KMS-11 (cell line): ENCODE measurements at regions not wholly inside any gene's neighbourhood (a gene's known extent, or its start where the extent isn't known, plus 50 kb on each side); places are given as distances from the start of the nearest gene placed in this dataset.

Experiments used
- H2AFZ ChIP-seq: fragments of 200-600 bp; sonication (generic); 2 replicates; pipeline ENCODE4 v1.6.1; 2016; ENCODE audit warnings: antibody characterized with exemption, mixed run types, low read depth
- H3K27ac ChIP-seq: fragments of 200-600 bp; sonication (generic); 2 replicates; pipeline ENCODE4 v1.6.1; 2016; ENCODE audit warnings: mild to moderate bottlenecking, mixed run types
- H3K27me3 ChIP-seq: fragments of 200-600 bp; sonication (generic); 2 replicates; pipeline ENCODE4 v1.6.1; 2017; ENCODE audit warnings: mild to moderate bottlenecking, low read depth, mixed run types, moderate library complexity; ENCODE audit not compliant: insufficient read depth
- H3K36me3 ChIP-seq: fragments of 200-600 bp; sonication (generic); 2 replicates; pipeline ENCODE4 v1.6.1; 2017; ENCODE audit warnings: mild to moderate bottlenecking, mixed run types; ENCODE audit not compliant: insufficient read depth
- H3K4me1 ChIP-seq: fragments of 200-600 bp; sonication (generic); 2 replicates; pipeline ENCODE4 v1.6.1; 2016; ENCODE audit warnings: mild to moderate bottlenecking, low read depth, mixed run types; ENCODE audit not compliant: poor library complexity, severe bottlenecking
- H3K4me2 ChIP-seq: fragments of 200-600 bp; sonication (generic); 2 replicates; pipeline ENCODE4 v1.7.0; 2016; ENCODE audit warnings: mild to moderate bottlenecking, mixed run types
- H3K4me3 ChIP-seq: fragments of 200-600 bp; sonication (generic); IDR thresholded peaks from 2 replicates; pipeline ENCODE4 v1.6.1; 2017; ENCODE audit warnings: low read depth, low read length, mixed read lengths; ENCODE audit not compliant: insufficient read depth
- H3K79me2 ChIP-seq: fragments of 200-600 bp; sonication (generic); 2 replicates; pipeline ENCODE4 v1.6.1; 2016; ENCODE audit warnings: low read depth, mixed run types; ENCODE audit not compliant: insufficient read depth
- H3K9ac ChIP-seq: fragments of 200-600 bp; sonication (generic); 2 replicates; pipeline ENCODE4 v1.6.1; 2016; ENCODE audit warnings: mild to moderate bottlenecking, mixed run types
- H4K20me1 ChIP-seq: fragments of 200-600 bp; sonication (generic); 2 replicates; pipeline ENCODE4 v1.6.1; 2016; ENCODE audit warnings: mild to moderate bottlenecking, mixed run types; ENCODE audit not compliant: insufficient read depth
- CTCF ChIP-seq: fragments of 200-600 bp; sonication (generic); conservative IDR thresholded peaks from 2 replicates; pipeline ENCODE4 v1.6.1; 2017; ENCODE audit warnings: low read depth, mild to moderate bottlenecking, antibody characterized with exemption, low read length, moderate library complexity, mixed read lengths

GRCh38 chr13:111411151-111411858 lies 90.9 kb downstream of the TEX29 start:
- no peak for TF ChIP-seq CTCF
- no peak overlapping the region for H3K9ac ChIP-seq
- no peaks in the 10 kb centered on the region for H3K36me3 ChIP-seq
- no peak overlapping the region for H2AFZ ChIP-seq
- H4K20me1 ChIP-seq, result no peaks in the 10 kb centered on the region
- no peaks in the 10 kb centered on the region for H3K27me3 ChIP-seq
- H3K4me3 ChIP-seq, result no peak overlapping the region
- H3K27ac ChIP-seq, result no peak overlapping the region
- H3K79me2 ChIP-seq, result no peaks in the 10 kb centered on the region
- H3K4me2 ChIP-seq, result no peak overlapping the region
- no peaks in the 10 kb centered on the region for H3K4me1 ChIP-seq

DNA sequence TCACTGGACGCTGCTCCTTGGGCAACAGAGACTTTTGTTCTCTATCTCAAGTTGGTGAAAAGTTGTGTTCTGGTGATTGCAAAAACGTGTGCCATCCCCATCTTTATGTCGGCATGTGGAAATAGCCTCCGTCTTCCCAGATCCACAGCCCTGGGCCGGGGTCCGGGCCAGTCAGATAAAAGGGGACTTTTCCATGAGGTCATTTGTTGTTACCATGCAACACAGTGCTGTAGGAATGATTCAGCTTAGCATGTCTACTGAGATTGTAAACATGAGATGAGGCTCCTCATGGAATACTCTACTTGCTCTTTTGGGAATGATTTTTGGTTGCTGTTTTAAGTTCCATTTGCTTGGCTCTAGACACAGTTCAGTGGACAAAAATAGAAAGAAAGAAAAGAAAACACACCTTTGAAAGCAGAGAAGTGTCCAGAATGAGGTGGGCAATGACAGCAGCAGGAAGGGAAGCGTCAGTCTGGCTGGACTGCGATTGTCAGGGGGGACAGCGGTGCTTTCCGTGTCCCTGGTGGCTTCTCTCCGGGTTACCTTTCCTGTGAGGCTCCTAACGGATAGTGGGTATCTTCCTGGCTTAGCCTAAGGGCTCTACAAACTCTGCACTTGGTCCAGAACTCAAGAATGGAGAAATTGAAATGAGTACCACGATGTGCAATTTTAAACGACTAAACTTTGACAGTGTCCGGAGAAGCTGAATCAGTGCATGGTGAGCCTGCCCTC lies 91.6 kb downstream of the TEX29 start:
- Histone ChIP-seq H3K36me3 (no peaks in the 10 kb centered on the region), H3K27me3 (no peaks in the 10 kb centered on the region), H3K4me1 (no peaks in the 10 kb centered on the region), H3K4me2 (no peak overlapping the region), H3K79me2 (no peaks in the 10 kb centered on the region), H4K20me1 (no peaks in the 10 kb centered on the region), H2AFZ (no peak overlapping the region), H3K4me3 (no peak overlapping the region), H3K9ac (no peak overlapping the region), H3K27ac (no peak overlapping the region)
- TF ChIP-seq CTCF, result no peak

- Histone ChIP-seq H3K4me2 (no peak overlapping the region), H3K79me2 (no peaks in the 10 kb centered on the region), H3K27me3 (no peaks in the 10 kb centered on the region; the same call in 1 of the 2 replicates), H3K4me3 (no peak overlapping the region), H4K20me1 (no peaks in the 10 kb centered on the region), H2AFZ (no peak overlapping the region), H3K36me3 (no peaks in the 10 kb centered on the region), H3K4me1 (no peaks in the 10 kb centered on the region), H3K27ac (no peak overlapping the region), H3K9ac (no peak overlapping the region)
- no peak for TF ChIP-seq CTCF
These were observed 93.2 kb downstream of the TEX29 start for GRCh38 chr13:111413407-111414187.

- no peak for TF ChIP-seq CTCF
- Histone ChIP-seq H2AFZ (no peak overlapping the region), H3K27ac (no peak overlapping the region), H3K9ac (no peak overlapping the region), H3K4me1 (no peaks in the 10 kb centered on the region), H3K4me2 (no peak overlapping the region), H3K79me2 (no peaks in the 10 kb centered on the region), H3K4me3 (no peak overlapping the region), H3K36me3 (no peaks in the 10 kb centered on the region), H4K20me1 (no peaks in the 10 kb centered on the region), H3K27me3 (no peaks in the 10 kb centered on the region; the same call in 1 of the 2 replicates)
These were observed 93.9 kb downstream of the TEX29 start for GRCh38 chr13:111414341-111414740.
